Right lobe of liver (tissue), 4 donors: ENCODE measurements at regions not wholly inside any gene's neighbourhood (a gene's known extent, or its start where the extent isn't known, plus 50 kb on each side); places are given as distances from the start of the nearest gene placed in this dataset.

Experiments
- POLR2A ChIP-seq: fragments of 450-650 bp; IDR thresholded peaks from one replicate; pipeline ENCODE4 v1.6.1; 2017; ENCODE audit warnings: antibody characterized with exemption, mild to moderate bottlenecking
- TF ChIP-seq, protein P1 (sequence below), 4 donors: fragments of 200-600 bp in 3 of 4; fragments of 450-650 bp in 1 of 4; IDR thresholded peaks; one replicate each; pipeline versions ENCODE4 v1.5.1 to v1.8.0; 2016 to 2022; ENCODE audit warnings: antibody characterized with exemption in 4 of 4, mild to moderate bottlenecking in 2 of 4
- donor health status: DM: no; HTN: no; CAD: no.
- donor health status: DM: no; HTN: no; CAD: no.
- donor health status: DM: no; HTN: yes; CAD: no.

- TF ChIP-seq, protein P1, sequence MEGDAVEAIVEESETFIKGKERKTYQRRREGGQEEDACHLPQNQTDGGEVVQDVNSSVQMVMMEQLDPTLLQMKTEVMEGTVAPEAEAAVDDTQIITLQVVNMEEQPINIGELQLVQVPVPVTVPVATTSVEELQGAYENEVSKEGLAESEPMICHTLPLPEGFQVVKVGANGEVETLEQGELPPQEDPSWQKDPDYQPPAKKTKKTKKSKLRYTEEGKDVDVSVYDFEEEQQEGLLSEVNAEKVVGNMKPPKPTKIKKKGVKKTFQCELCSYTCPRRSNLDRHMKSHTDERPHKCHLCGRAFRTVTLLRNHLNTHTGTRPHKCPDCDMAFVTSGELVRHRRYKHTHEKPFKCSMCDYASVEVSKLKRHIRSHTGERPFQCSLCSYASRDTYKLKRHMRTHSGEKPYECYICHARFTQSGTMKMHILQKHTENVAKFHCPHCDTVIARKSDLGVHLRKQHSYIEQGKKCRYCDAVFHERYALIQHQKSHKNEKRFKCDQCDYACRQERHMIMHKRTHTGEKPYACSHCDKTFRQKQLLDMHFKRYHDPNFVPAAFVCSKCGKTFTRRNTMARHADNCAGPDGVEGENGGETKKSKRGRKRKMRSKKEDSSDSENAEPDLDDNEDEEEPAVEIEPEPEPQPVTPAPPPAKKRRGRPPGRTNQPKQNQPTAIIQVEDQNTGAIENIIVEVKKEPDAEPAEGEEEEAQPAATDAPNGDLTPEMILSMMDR (IDR thresholded peaks at IDR 0.05) = no peak
- no peak for TF ChIP-seq POLR2A
Observed at GRCh38 chr5:52388349-52388748, 399.4 kb upstream of the ITGA1 start.
